OCI-LY3 (cell line): ENCODE measurements at regions not wholly inside any gene's neighbourhood (a gene's known extent, or its start where the extent isn't known, plus 50 kb on each side); places are given as distances from the start of the nearest gene placed in this dataset.

ENCODE experiments used
- CTCF ChIP-seq: fragments of 200-600, 300-600 bp; sonication (generic); IDR thresholded peaks from 2 replicates; pipeline ENCODE4 v1.5.1; 2014; ENCODE audit warnings: antibody characterized with exemption, low read length, low read depth
- EZH2phosphoT487 ChIP-seq: fragments of 200-600 bp; shearing (Covaris generic); IDR thresholded peaks from 2 replicates; pipeline ENCODE4 v1.6.1; 2018; ENCODE audit warnings: antibody characterized with exemption, mixed run types, low read depth

GRCh38 chr12:105423921-105424320 lies 93.4 kb downstream of the C12orf75 start:
- TF ChIP-seq CTCF (no peak), EZH2phosphoT487 (no peak)
